ENCODE measurements at regions not wholly inside any gene's neighbourhood (a gene's known extent, or its start where the extent isn't known, plus 50 kb on each side); places are given as distances from the start of the nearest gene placed in this dataset.

- H3K9me3 ChIP-seq: no peaks in the 10 kb centered on the region
- no peak for TF ChIP-seq CTCF (IDR thresholded peaks at IDR 0.05)
- TF ChIP-seq POLR2A (IDR thresholded peaks at IDR 0.05): no peak
- H3K36me3 ChIP-seq: no peaks in the 10 kb centered on the region
- DNase-seq (ENCODE audit: low spot score): no peak
- H3K4me3 ChIP-seq: no peak overlapping the region
- H3K4me1 ChIP-seq (replicated peaks): no peaks in the 10 kb centered on the region
- H3K27me3 ChIP-seq (replicated peaks; ENCODE audit: insufficient read depth): no peaks in the 10 kb centered on the region
- intact Hi-C loops (cut with DNase I): no loop called here
- no peak overlapping the region for H3K27ac ChIP-seq
Observed at GRCh38 chr14:53646925-53647324, 309.7 kb downstream of the BMP4 start.

- no peaks in the 10 kb centered on the region for H3K27me3 ChIP-seq (replicated peaks; ENCODE audit: insufficient read depth)
- no peak overlapping the region for H3K27ac ChIP-seq
- TF ChIP-seq POLR2AphosphoS5 (IDR thresholded peaks at IDR 0.05): no peak
- TF ChIP-seq CTCF (IDR thresholded peaks at IDR 0.05): no peak
- no peak for TF ChIP-seq POLR2A (IDR thresholded peaks at IDR 0.05)
- WGBS: 38% methylated on average over 4 of the region's 4 CpGs
- no peak for DNase-seq (ENCODE audit: low spot score)
- no peaks in the 10 kb centered on the region for H3K4me1 ChIP-seq (replicated peaks)
- H3K4me3 ChIP-seq: no peak overlapping the region
- no peaks in the 10 kb centered on the region for H3K9me3 ChIP-seq
- H3K36me3 ChIP-seq: no peaks in the 10 kb centered on the region
- intact Hi-C loops (cut with DNase I): no loop called here
Observed at GRCh38 chr14:53640695-53641094, 315.9 kb downstream of the BMP4 start.

GRCh38 chr14:53638966-53639365 lies 317.7 kb downstream of the BMP4 start:
- no peaks in the 10 kb centered on the region for H3K9me3 ChIP-seq
- WGBS: 95% methylated on average over 1 of the region's 1 CpG
- H3K4me1 ChIP-seq (replicated peaks): no peaks in the 10 kb centered on the region
- no peaks in the 10 kb centered on the region for H3K27me3 ChIP-seq (replicated peaks; ENCODE audit: insufficient read depth)
- intact Hi-C loops (cut with DNase I): no loop called here
- no peaks in the 10 kb centered on the region for H3K36me3 ChIP-seq
- DNase-seq (ENCODE audit: low spot score): no peak
- H3K4me3 ChIP-seq: no peak overlapping the region
- H3K27ac ChIP-seq: no peak overlapping the region
- no peak for TF ChIP-seq POLR2AphosphoS5 (IDR thresholded peaks at IDR 0.05)
- TF ChIP-seq POLR2A (IDR thresholded peaks at IDR 0.05): no peak
- no peak for TF ChIP-seq CTCF (IDR thresholded peaks at IDR 0.05)

GRCh38 chr14:53634793-53635192 lies 321.8 kb downstream of the BMP4 start:
- TF ChIP-seq POLR2AphosphoS5 (IDR thresholded peaks at IDR 0.05) (no peak), POLR2A (IDR thresholded peaks at IDR 0.05) (no peak), CTCF (IDR thresholded peaks at IDR 0.05) (no peak)
- intact Hi-C loops (cut with DNase I): no loop called here
- no peaks in the 10 kb centered on the region for H3K9me3 ChIP-seq
- no peaks in the 10 kb centered on the region for H3K27me3 ChIP-seq (replicated peaks; ENCODE audit: insufficient read depth)
- no peak overlapping the region for H3K27ac ChIP-seq
- no peak overlapping the region for H3K4me3 ChIP-seq
- DNase-seq (ENCODE audit: low spot score): no peak
- H3K36me3 ChIP-seq: no peaks in the 10 kb centered on the region
- WGBS: 52% methylated on average over 4 of the region's 4 CpGs
- no peaks in the 10 kb centered on the region for H3K4me1 ChIP-seq (replicated peaks)

- intact Hi-C loops (cut with DNase I): no loop called here
- Histone ChIP-seq H3K4me3 (no peak overlapping the region), H3K27me3 (replicated peaks; ENCODE audit: insufficient read depth) (no peaks in the 10 kb centered on the region), H3K9me3 (no peaks in the 10 kb centered on the region), H3K36me3 (no peaks in the 10 kb centered on the region), H3K27ac (no peak overlapping the region), H3K4me1 (replicated peaks) (no peaks in the 10 kb centered on the region)
- DNase-seq (ENCODE audit: low spot score): no peak
- TF ChIP-seq POLR2AphosphoS5 (IDR thresholded peaks at IDR 0.05) (no peak), CTCF (IDR thresholded peaks at IDR 0.05) (no peak), POLR2A (IDR thresholded peaks at IDR 0.05) (no peak)
- 21% methylated on average over 5 of the region's 5 CpGs for WGBS
Observed at GRCh38 chr14:53630336-53630735, 326.3 kb downstream of the BMP4 start.
